HG03135 (cell line): ENCODE measurements at regions not wholly inside any gene's neighbourhood (a gene's known extent, or its start where the extent isn't known, plus 50 kb on each side); places are given as distances from the start of the nearest gene placed in this dataset.
"Not testable (repeated sequence)": the region's sequence is repeated elsewhere in the genome, so short reads cannot be mapped to it uniquely, and the experiment has no call there.

Source experiments
- ATAC-seq: cut with Tn5 transposase; IDR thresholded peaks from one replicate; pipeline ENCODE4 v1.9.1; 2021; ENCODE audit warnings: mild to moderate bottlenecking, moderate library complexity; ENCODE audit not compliant: unreplicated experiment

DNA sequence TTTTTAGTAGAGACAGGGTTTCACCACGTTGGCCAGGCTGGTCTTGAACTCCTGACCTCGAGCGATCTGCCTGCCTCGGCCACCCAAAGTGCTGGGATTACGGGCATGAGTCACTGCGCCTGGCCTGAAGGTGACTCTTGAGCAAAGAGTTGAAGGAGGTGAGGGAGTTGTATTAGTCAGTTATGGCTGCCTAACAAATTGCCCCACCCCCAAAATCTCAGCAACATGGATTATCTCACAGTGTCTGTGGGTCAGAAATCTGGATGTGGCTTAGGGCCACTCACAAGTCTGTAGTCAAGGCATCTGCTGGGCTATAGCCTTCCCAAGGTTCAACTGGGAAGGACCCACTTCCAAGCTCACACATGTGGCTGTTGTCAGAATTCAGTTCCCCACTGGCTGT, 52.8 kb upstream of the ADGRE5 start:
- ATAC-seq = no peak

GRCh38 chr19:14327061-14327460, 54.2 kb upstream of the ADGRE5 start:
- not testable (repeated sequence) for ATAC-seq

- no peak for ATAC-seq
Observed at GRCh38 chr19:14325863-14326262, 55.4 kb upstream of the ADGRE5 start.

DNA sequence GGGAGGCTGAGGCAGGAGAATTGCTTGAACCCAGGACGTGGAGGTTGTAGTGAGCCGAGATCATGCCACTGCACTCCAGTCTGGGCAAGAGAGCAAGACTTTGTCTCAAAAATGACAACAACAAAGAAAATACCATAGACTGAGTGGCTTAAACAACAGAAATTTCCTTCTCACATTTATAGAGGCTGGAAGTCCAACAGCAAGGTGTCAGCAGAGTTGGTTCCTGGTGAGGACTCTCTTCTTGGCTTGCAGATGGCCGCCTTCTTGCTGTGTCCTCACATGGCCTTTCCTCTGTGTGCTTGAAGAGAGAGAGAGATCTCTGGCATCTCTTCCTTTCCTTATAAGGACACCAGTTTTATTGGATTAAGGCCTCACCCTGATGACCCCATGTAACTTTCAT, 56.1 kb upstream of the ADGRE5 start:
- no peak for ATAC-seq

DNA sequence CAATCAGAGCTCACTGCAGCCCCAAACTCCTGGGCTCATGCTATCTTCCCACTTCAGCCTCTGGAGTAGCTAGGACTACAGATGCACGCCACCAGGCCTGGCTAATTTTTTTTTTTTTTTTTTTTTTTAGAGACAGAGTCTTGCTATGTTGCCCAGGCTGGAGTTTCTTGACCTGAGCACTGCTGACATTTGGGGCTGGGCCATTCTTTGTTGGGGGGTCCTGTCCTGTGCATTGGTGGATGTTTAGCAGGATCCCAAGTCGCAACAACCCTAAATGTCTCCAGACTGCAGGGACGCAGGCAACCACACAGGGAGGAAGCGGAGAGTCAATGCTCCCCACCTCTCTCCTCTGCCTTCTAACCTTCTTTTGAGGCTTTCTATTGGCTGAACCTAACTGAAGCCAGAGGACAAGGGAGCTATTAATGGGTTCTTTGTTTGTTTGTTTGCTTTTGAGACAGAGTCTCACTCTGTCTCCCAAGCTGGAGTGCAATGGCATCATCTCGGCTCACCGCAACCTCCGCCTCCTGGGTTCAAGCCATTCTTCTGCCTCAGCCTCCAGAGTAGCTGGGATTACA, 58.3 kb upstream of the ADGRE5 start:
- no peak for ATAC-seq

- no peak for ATAC-seq
Observed at GRCh38 chr19:14320253-14320652, 61.0 kb upstream of the ADGRE5 start.

GRCh38 chr19:14319720-14320119, 61.5 kb upstream of the ADGRE5 start:
- ATAC-seq = not testable (repeated sequence)

- no peak for ATAC-seq
Observed at GRCh38 chr19:14318873-14319272, 62.4 kb upstream of the ADGRE5 start.

DNA sequence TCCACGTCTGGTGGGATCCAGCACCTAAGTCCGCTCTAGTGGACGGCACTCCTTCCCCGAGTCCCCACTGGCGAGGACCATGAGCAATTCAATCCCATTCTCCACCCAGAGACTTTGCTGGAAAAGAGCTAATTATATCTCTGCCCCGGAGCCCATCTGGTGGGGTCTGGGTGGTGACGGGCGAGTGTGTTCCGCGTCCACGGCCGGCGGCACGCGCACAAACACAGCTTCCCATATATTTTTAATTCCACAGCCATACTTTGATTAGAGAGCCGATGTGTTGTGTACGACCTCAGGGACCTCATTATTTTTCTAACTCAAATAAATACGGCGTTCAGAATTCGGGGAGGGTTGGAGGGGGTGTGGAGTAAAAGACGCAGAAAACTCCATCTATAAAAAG, 64.1 kb upstream of the ADGRE5 start:
- ATAC-seq = no peak

- ATAC-seq = no peak
Observed at GRCh38 chr19:14315433-14315832, 65.8 kb upstream of the ADGRE5 start.

GRCh38 chr19:14310055-14310454, 71.2 kb upstream of the ADGRE5 start:
- no peak for ATAC-seq

DNA sequence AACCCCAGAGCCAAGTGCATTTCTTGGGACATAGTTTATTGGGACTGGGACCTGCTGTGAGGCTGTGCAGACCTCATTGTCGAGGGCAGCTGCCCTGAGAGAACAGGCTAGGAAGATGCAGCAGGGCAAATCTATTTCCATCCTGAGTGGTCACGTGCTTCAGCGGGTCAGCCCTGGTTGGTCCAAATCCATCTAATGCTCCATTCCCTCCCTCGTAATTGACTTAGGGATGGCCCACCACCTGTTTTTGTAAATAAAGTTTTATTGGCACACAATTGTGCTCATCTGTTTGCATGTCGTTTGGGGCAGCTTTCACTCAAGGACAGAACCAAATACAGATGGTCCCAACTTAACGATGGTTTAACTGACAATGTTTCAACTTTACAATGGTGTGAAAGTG, 75.5 kb upstream of the ADGRE5 start:
- no peak for ATAC-seq

DNA sequence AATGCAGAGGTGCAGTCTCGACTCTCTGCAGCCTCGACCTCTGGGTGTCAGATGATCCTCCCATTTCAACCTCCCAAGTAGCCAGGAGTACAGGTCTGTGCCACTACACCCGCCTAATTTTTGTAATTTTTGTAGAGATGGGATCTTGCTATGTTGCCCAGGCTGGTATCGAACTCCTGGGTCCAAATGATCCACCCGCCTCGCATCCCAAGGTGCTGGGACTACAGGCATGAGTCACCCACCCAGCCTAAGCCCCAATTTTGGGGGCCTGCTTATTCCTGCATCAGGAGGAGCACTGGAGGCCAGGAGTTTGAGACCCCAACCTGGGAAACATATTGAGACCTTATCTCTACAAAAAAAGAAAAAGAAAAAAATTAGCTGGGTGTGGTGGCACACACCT, 80.1 kb upstream of the ADGRE5 start:
- ATAC-seq = no peak

DNA sequence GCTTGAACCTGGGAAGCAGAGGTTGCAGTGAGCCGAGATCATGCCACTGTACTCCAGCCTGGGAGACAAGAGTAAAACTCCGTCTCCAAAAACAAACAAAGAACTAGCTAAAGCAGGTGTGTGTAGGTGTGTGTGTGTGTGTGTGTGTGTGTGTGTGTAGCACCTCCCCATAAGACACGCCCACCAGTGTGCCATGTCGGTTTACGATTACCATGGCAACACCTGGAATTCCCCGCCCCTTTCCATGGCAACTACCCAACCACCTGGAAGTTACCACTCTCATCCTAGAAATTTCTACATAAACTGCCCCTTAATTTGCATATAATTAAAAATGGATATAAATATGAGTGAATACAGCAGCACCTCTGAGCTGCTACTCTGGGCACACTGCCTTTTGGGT, 80.9 kb upstream of the ADGRE5 start:
- ATAC-seq = no peak

GRCh38 chr19:14299224-14299827, 81.9 kb upstream of the ADGRE5 start:
- ATAC-seq = not testable (repeated sequence)

- ATAC-seq = not testable (repeated sequence)
Observed at GRCh38 chr19:14297883-14298576, 83.2 kb upstream of the ADGRE5 start.

DNA sequence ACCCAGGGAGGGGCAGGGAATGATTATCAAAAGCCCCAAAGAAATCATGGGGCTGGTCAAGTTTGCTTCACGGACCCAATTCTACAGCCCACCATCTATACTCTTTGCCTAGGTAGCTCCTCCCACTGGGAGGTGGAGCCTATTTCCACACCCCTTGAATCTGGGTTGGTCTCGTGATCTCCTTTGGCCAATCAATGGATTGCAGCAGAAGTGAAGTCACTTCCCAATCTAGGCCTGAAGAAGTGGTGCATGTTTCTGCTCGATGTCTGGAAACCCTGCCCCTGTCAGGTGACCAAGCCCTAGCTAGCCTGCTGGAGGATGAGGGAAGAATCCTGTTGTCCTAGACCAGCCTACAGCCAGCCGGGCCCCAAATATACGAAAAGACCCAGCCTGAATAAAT, 86.3 kb upstream of the ADGRE5 start:
- not testable (repeated sequence) for ATAC-seq

GRCh38 chr19:14293816-14294170, 87.5 kb upstream of the ADGRE5 start:
- ATAC-seq = not testable (repeated sequence)

DNA sequence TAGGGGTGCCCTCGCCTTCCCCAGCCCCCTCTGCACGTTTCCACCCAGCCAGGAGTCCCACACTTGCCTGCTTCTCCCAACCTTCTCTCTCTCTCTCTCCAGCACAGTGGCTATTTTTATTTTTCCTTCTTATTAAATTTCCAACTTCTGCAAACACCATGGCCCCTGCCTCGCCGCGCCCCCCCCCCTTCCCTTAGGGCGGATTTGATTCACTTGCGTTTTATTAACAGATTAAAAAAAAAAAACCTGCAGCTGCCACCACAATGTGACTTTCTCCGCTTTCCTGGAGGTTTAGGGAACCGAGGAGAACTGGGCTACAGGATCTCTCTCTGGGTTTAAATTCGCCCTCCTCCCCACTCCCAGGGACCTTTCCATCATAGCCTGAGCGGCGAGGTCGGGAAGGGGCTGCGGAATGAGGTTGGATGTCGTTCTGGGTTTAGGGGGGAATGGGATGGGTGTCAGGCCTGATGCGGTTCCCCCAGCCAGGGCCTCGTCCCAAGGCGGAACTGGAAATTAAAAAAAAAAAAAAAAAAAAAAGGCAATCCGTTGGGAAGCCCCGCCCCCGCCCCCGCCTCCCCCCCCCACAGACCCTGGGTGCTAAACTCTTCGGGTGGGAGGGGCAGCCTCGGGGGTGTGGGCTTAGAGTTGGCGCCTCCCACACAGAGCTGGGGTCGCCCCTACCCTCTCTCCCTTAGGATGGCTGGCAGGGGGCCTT, 87.3 kb upstream of the ADGRL1 start:
- not testable (repeated sequence) for ATAC-seq

DNA sequence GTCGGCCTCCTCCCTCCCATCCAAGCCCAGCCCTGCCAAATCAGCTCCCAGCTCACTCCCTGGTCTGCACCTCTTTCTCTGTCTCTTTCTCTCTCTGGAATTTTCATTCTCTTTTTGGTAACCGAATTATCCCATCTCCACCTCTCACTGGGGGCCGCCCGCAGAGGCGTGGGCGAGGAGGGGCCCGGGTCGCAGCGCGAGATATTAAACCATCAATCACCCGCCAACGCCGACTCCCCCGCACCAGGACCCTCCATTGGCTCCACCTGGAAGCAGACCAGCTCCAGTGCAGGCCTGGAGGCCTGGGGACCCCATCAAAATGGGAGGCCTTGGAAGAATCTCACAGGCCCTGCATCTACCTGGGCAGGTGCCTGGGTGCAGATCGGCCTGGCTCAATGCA, 83.8 kb upstream of the ADGRL1 start:
- ATAC-seq = not testable (repeated sequence)

GRCh38 chr19:14287837-14288236, 81.9 kb upstream of the ADGRL1 start:
- ATAC-seq = not testable (repeated sequence)

GRCh38 chr19:14286594-14286993, 80.6 kb upstream of the ADGRL1 start:
- not testable (repeated sequence) for ATAC-seq
